Epithelial cell of proximal tubule (primary cell): ENCODE measurements at regions not wholly inside any gene's neighbourhood (a gene's known extent, or its start where the extent isn't known, plus 50 kb on each side); places are given as distances from the start of the nearest gene placed in this dataset.

Source experiments
- DNase-seq: peaks from one replicate; pipeline ENCODE4 v3.0.0-alpha.2; 2011; ENCODE audit warnings: low read depth
- H3K4me3 ChIP-seq: 2 replicates; pipeline ENCODE4 v1.5.1; 2011; ENCODE audit warnings: low read depth, mild to moderate bottlenecking, low read length
- TF ChIP-seq, protein P1 (sequence below): conservative IDR thresholded peaks from 2 replicates; pipeline ENCODE4 v1.5.1; 2012; ENCODE audit warnings: low read depth, mild to moderate bottlenecking, low read length

DNA sequence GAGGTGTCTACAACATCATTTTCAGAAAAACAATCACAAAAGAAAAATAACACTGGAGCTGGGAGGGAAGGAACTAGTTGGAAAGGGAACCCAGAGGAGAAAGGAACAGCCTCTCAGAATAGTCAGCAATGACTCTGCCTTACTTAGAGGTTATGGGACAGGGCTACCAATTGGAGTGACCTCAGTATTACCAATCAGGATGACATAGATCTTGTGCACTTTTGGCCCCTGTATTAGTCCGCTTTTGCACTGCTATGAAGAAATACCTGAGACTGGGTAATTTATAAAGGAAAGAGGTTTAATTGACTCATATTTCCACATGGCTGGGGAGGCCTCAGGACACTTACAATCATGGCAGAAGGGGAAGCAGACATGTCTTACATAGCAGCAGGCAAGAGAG lies 99.7 kb upstream of the SDK1 start:
- no peak overlapping the region for H3K4me3 ChIP-seq
- no peak for DNase-seq
- TF ChIP-seq, protein P1, sequence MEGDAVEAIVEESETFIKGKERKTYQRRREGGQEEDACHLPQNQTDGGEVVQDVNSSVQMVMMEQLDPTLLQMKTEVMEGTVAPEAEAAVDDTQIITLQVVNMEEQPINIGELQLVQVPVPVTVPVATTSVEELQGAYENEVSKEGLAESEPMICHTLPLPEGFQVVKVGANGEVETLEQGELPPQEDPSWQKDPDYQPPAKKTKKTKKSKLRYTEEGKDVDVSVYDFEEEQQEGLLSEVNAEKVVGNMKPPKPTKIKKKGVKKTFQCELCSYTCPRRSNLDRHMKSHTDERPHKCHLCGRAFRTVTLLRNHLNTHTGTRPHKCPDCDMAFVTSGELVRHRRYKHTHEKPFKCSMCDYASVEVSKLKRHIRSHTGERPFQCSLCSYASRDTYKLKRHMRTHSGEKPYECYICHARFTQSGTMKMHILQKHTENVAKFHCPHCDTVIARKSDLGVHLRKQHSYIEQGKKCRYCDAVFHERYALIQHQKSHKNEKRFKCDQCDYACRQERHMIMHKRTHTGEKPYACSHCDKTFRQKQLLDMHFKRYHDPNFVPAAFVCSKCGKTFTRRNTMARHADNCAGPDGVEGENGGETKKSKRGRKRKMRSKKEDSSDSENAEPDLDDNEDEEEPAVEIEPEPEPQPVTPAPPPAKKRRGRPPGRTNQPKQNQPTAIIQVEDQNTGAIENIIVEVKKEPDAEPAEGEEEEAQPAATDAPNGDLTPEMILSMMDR, result no peak

DNA sequence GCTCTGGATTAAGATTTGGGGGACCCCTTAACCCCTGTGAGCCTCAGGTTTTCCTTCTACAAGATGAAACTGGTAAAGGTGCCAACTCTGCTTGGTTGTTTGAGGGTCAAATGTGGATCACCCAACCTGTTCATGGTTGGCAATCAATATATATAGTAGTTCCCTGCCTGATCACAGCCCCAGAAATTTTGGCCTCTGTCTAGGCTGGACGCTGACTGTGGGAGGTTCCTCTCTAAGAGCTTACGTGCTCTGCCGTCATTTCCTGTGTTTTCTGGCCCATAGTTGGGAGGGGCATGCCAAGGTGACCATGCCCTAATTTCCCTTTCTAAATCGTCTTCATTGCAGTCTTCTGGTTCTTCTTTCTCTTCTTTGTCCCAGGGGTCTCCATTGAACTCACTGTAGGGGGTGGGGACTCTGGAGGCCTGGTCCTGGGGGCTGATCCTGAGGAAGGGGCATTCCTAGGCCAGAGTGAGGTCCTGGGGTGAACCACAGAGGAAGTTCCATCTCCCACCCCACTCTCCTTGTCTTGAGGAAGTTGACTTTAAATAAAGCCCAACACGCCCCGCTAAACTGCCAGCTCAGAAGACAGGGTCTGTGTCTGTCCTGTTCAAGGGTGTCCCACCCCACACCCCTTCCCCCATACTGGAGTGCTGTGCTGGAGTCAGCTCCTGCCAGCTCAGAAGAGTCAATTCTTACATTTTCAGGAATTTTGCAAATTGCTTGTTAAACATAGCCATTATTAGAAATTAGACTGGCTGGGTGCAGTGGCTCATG lies 98.9 kb upstream of the SDK1 start:
- DNase-seq, result no peak
- H3K4me3 ChIP-seq, result no peak overlapping the region
- TF ChIP-seq, protein P1, result no peak

DNA sequence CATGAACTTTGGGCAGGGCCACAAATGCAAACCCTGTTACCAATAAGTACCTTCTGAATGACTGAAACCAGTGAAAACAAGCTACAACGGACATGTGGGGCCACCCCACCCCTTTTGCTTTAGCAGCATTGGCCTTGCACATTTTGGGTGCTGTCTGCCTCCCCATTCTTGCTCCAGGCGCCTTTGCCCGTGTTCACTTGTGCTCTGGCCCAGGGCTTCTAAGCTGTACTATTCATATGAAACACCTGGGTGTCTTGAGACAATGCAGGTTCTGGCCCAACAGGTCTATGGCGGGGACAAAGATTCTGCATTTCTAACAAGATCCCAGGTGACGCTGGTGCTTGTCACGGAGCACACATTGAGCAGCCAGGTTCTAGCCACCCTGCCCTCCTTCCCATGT lies 96.5 kb upstream of the SDK1 start:
- TF ChIP-seq, protein P1, result no peak
- no peak for DNase-seq
- H3K4me3 ChIP-seq, result no peak overlapping the region

DNA sequence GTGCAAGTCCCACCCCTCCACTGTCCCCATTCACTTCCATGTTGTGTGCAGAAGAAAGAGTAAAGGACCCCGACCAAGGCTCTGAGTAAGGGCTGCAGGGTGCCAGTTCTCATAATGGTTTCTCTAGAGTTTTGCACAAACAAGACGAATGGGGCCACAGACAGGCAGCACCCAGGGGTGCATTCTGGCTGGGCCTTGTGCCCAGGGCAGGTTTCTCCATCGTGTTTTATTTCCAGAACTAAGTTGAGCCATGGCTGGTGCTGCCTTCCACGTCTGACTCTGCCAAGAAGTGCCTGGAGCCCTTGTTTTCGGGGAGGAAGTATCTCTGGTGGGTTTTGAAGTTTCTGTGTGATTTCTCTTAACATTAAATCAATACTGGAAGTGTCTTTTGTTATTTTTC lies 95.0 kb upstream of the SDK1 start:
- TF ChIP-seq, protein P1, result no peak
- no peak for DNase-seq
- H3K4me3 ChIP-seq, result no peak overlapping the region

DNA sequence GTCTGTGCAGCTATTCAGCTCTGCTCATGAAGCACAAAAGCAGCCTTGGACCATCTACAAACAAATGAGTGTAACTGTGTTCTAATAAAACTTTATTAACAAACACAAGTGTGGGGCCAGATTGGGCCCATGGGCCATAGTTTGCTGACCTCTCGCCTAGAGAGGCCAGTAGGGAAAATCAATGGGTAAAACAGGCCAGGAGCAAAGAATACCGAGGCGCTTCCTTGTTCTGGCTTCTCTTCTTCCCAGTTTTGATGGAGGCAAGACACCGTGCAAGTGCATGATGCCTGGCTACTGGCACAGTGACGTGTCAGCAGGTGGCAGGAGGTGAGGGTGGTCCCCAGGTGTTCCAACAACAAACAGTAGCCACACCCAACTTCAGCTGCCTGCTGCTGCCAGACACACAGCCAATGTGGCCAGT lies 94.3 kb upstream of the SDK1 start:
- no peak overlapping the region for H3K4me3 ChIP-seq
- TF ChIP-seq, protein P1, result no peak

DNA sequence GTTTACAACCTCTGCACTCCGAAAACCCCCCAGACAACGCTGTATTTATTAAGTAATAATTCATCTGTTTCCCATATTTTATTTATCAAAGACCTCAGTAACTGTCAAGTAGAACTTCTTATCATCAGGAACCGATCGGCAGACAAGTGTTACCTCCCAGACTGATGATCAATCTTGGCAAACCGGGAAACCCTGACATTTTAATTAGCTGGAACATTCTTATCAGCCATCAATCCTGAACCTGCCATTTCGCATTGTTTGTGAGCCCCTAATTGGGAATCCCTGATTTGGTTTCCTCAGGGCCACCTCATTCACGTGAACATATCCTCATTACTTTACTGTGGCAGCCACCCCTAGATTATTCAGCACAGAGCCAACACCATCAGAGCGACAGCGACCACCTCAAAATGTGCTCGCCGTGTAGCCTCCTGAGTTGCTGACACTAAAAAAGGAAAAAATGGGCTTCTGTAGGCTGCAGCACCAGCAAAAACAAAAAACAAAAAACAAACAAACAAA lies 93.6 kb upstream of the SDK1 start:
- TF ChIP-seq, protein P1, result no peak
- no peak overlapping the region for H3K4me3 ChIP-seq
- no peak for DNase-seq

More for the DNA sequence above, 94.3 kb upstream of the SDK1 start:
- DNase-seq, result no peak

DNA sequence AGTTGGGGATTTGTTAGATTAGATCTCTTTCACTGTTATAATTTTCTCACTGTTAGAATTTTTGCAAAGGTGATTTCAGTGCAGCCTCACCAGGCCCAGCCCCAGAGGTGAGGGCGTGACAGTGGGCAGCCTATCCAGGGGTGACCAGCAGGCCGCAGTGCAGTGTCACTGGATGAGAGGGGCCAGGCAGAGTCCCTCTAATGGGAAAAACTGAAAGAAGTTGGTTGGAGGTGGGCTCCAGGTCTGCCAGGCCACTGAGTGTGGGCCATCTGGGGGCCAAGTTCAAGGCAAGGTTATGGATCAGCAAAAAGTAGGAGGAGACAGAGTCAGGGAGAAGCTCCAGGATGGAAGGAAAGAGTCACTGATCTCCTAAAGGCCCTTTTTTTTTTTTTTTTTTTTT lies 90.5 kb upstream of the SDK1 start:
- no peak overlapping the region for H3K4me3 ChIP-seq
- TF ChIP-seq, protein P1, result peak; percentile 19
- DNase-seq, result no peak
